Left cardiac atrium (tissue), 4 donors: ENCODE measurements at regions not wholly inside any gene's neighbourhood (a gene's known extent, or its start where the extent isn't known, plus 50 kb on each side); places are given as distances from the start of the nearest gene placed in this dataset.
"Not testable (repeated sequence)": the region's sequence is repeated elsewhere in the genome, so short reads cannot be mapped to it uniquely, and the experiment has no call there.

Experiments
- ATAC-seq, 2 donors: fragments of 200-7000 bp; cut with Tn5 transposase; one replicate each; pipeline ENCODE4 v1.9.1; 2020; ENCODE audit warnings: mild to moderate bottlenecking in 2 of 2, moderate library complexity in 2 of 2
- DNase-seq: peaks from one replicate; pipeline ENCODE4 v3.0.0-alpha.2; 2020
- intact Hi-C, 2 donors: fragments of 100-400 bp; cut with DNase I; formaldehyde crosslinking; loops; one replicate each; pipeline versions ENCODE4 v1.14.1 to v1.15.1; 2022 to 2023
- donor health status: DM: no; HTN: yes; CAD: no.
- donor health status: DM: no; HTN: yes; CAD: no; lungs with severe emphysema.
- donor health status: DM: yes; HTN: yes; CAD: no.
- donor health status: Dilated cardiomyopathy.

- ATAC-seq, intact Hi-C loops: not testable (repeated sequence)
Observed at GRCh38 chr16:21366998-21367397, 88.9 kb upstream of the CRYM start.

GRCh38 chr16:21365541-21365940 is 87.5 kb upstream of the CRYM start:
- DNase-seq, intact Hi-C loops, ATAC-seq: not testable (repeated sequence)

More at GRCh38 chr16:21366998-21367397, 88.9 kb upstream of the CRYM start:
- DNase-seq, result not testable (repeated sequence)

GRCh38 chr16:21363550-21364223 is 85.6 kb upstream of the CRYM start:
- DNase-seq, intact Hi-C loops: not testable (repeated sequence)
- peak in 1 of 2 donors; percentile 33 for ATAC-seq

- peak; percentile 41 to 52 for ATAC-seq
- intact Hi-C loops, DNase-seq: not testable (repeated sequence)
Observed at GRCh38 chr16:21361612-21362227, 83.6 kb upstream of the CRYM start.

GRCh38 chr16:21361045-21361444 is 83.0 kb upstream of the CRYM start:
- ATAC-seq, DNase-seq, intact Hi-C loops: not testable (repeated sequence)

GRCh38 chr16:21359513-21359912 is 81.4 kb upstream of the CRYM start:
- intact Hi-C loops, ATAC-seq, DNase-seq: not testable (repeated sequence)

- ATAC-seq, result peak; percentile 15 to 21
- intact Hi-C loops, DNase-seq: not testable (repeated sequence)
Observed at GRCh38 chr16:21358261-21358795, 80.2 kb upstream of the CRYM start.

GRCh38 chr16:21356308-21356707 is 78.2 kb upstream of the CRYM start:
- ATAC-seq, result peak; percentile 50 to 66
- intact Hi-C loops, result not testable (repeated sequence)

GRCh38 chr16:21351433-21351832 is 73.3 kb upstream of the CRYM start:
- ATAC-seq, intact Hi-C loops, DNase-seq: not testable (repeated sequence)

More at GRCh38 chr16:21356308-21356707, 78.2 kb upstream of the CRYM start:
- DNase-seq, result not testable (repeated sequence)

GRCh38 chr16:21350851-21351250 is 72.8 kb upstream of the CRYM start:
- ATAC-seq, intact Hi-C loops, DNase-seq: not testable (repeated sequence)

- intact Hi-C loops, ATAC-seq, DNase-seq: not testable (repeated sequence)
Observed at GRCh38 chr16:21349336-21349735, 71.2 kb upstream of the CRYM start.

GRCh38 chr16:21348815-21349214 is 70.7 kb upstream of the CRYM start:
- intact Hi-C loops, ATAC-seq, DNase-seq: not testable (repeated sequence)

- intact Hi-C loops, DNase-seq, ATAC-seq: not testable (repeated sequence)
Observed at GRCh38 chr16:21347538-21347937, 69.4 kb upstream of the CRYM start.

- intact Hi-C loops, DNase-seq, ATAC-seq: not testable (repeated sequence)
Observed at GRCh38 chr16:21346756-21347491, 68.8 kb upstream of the CRYM start.

- intact Hi-C loops, result not testable (repeated sequence)
Observed at GRCh38 chr16:21344361-21344912, 66.3 kb upstream of the CRYM start.

GRCh38 chr16:21341101-21341500 is 63.0 kb upstream of the CRYM start:
- ATAC-seq (no peak), DNase-seq (no peak)
- intact Hi-C loops, result no loop called here

More at GRCh38 chr16:21344361-21344912, 66.3 kb upstream of the CRYM start:
- DNase-seq, ATAC-seq: not testable (repeated sequence)

GRCh38 chr16:21339941-21340340 is 61.9 kb upstream of the CRYM start:
- intact Hi-C loops, result no loop called here
- ATAC-seq, result no peak

GRCh38 chr16:21339269-21339641 is 61.2 kb upstream of the CRYM start:
- ATAC-seq (no peak), DNase-seq (no peak)
- intact Hi-C loops, result no loop called here

More at GRCh38 chr16:21339941-21340340, 61.9 kb upstream of the CRYM start:
- DNase-seq, result no peak
